Kidney tubule cell (primary cell): ENCODE measurements at regions not wholly inside any gene's neighbourhood (a gene's known extent, or its start where the extent isn't known, plus 50 kb on each side); places are given as distances from the start of the nearest gene placed in this dataset.
"Not testable (repeated sequence)": the region's sequence is repeated elsewhere in the genome, so short reads cannot be mapped to it uniquely, and the experiment has no call there.

Experiments used
- DNase-seq: peaks from one replicate; pipeline ENCODE4 v3.0.0-alpha.2; 2018; ENCODE audit warnings: low spot score

- not testable (repeated sequence) for DNase-seq
Observed at GRCh38 chrX:140633105-140633504, 76.5 kb upstream of the LINC00632 start.

DNA sequence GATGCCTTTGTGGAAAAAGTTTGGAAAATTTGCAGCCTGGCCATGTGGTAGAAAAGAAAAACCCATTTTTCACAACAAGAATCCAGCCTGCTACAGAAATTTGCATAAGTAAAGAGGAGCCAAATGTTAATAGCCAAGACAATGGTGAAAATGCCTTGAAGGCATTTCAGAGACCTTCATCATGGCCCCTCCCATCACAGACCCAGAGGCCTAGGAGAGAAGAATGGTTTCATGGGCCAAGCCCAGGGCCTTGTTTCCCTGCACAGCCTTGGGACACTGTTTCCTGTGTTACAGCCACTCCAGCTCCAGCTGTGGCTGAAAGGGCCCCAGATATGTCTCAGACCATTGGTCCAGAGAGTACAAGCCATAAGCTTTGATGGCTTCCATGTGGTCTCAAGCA is 101.4 kb upstream of the LINC00632 start:
- no peak for DNase-seq

- no peak for DNase-seq
Observed at GRCh38 chrX:140602140-140602539, 97.3 kb upstream of the SOX3 start.

- no peak for DNase-seq
Observed at GRCh38 chrX:140599851-140600250, 95.0 kb upstream of the SOX3 start.

- DNase-seq, result no peak
Observed at GRCh38 chrX:140589657-140590056, 84.8 kb upstream of the SOX3 start.

GRCh38 chrX:140586951-140587350 is 82.1 kb upstream of the SOX3 start:
- DNase-seq, result no peak

GRCh38 chrX:140580478-140580877 is 75.6 kb upstream of the SOX3 start:
- DNase-seq, result no peak

DNA sequence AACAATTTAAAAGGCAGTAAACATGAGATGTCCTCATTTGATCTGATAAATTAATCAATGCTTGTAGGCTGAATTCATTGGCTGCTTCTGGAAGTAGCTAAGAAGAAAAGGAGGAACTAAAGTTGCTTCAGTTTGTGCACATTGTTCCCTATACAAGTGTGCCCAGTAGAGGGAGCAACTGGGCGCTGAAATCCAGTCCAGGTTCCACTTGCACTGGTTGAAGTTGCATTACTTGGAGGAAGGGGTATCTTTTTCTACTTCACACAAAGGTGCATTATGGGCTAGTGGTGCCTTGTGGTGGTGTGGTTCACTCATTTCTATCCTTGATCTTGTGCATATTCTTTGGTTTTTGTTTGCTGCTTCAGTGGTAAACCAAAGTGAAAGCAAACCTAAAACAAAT is 67.9 kb upstream of the SOX3 start:
- DNase-seq, result peak; percentile 43

DNA sequence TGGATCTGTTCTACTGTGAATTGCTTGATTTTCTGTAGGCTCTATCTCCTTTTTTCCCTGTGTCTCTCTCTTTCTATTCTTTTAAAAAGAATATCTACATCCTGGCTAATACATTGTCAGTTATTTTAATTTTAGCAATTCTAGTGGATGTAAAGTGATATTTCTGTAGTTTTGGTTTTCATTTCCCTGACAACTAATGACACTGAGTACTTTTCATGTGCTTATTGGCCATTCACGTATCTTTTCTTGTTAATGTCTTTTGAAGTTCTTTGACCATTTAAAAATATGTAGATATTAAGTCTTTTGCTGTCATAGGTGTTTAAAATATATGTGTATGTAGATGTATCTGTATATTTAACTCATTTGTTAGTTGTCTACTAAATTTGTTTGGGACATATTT is 59.0 kb upstream of the SOX3 start:
- DNase-seq, result no peak
